NCI-H1417 (cell line): ENCODE measurements at regions not wholly inside any gene's neighbourhood (a gene's known extent, or its start where the extent isn't known, plus 50 kb on each side); places are given as distances from the start of the nearest gene placed in this dataset.

Source experiments
- DNase-seq, 3 experiments: peaks; one replicate each; lab custom pipeline; 2025; lab: John Stamatoyannopoulos, UW

- DNase-seq, result peak in 2 of 3 experiments; percentile 24 to 61
Observed at GRCh38 chr16:86931410-86931941, 353.1 kb downstream of the FOXL1 start.

- no peak for DNase-seq
Observed at GRCh38 chr16:86932130-86932982, 354.0 kb downstream of the FOXL1 start.

- no peak for DNase-seq
Observed at GRCh38 chr16:86934581-86935375, 356.4 kb downstream of the FOXL1 start.

- DNase-seq, result no peak
Observed at GRCh38 chr16:86939609-86940008, 361.3 kb downstream of the FOXL1 start.

GRCh38 chr16:86941731-86942130 lies 363.4 kb downstream of the FOXL1 start:
- DNase-seq, result no peak

- DNase-seq, result no peak
Observed at GRCh38 chr16:86942151-86943051, 364.1 kb downstream of the FOXL1 start.

- DNase-seq, result no peak
Observed at GRCh38 chr16:86945166-86945900, 367.0 kb downstream of the FOXL1 start.

GRCh38 chr16:86946396-86946795 lies 368.0 kb downstream of the FOXL1 start:
- DNase-seq, result no peak

- no peak for DNase-seq
Observed at GRCh38 chr16:86946981-86947380, 368.6 kb downstream of the FOXL1 start.

GRCh38 chr16:86948046-86948445 lies 369.1 kb downstream of the C16orf95 start:
- no peak for DNase-seq

- no peak for DNase-seq
Observed at GRCh38 chr16:86949116-86949515, 368.1 kb downstream of the C16orf95 start.

GRCh38 chr16:86949630-86950029 lies 367.6 kb downstream of the C16orf95 start:
- no peak for DNase-seq

- no peak for DNase-seq
Observed at GRCh38 chr16:86951041-86951822, 366.0 kb downstream of the C16orf95 start.

- DNase-seq, result no peak
Observed at GRCh38 chr16:86951831-86952598, 365.2 kb downstream of the C16orf95 start.

- DNase-seq, result no peak
Observed at GRCh38 chr16:86952769-86953168, 364.4 kb downstream of the C16orf95 start.

GRCh38 chr16:86953631-86954391 lies 363.4 kb downstream of the C16orf95 start:
- no peak for DNase-seq

- DNase-seq, result no peak
Observed at GRCh38 chr16:86955136-86955855, 361.9 kb downstream of the C16orf95 start.

- no peak for DNase-seq
Observed at GRCh38 chr16:86956437-86956836, 360.8 kb downstream of the C16orf95 start.
